ENCODE measurements at regions not wholly inside any gene's neighbourhood (a gene's known extent, or its start where the extent isn't known, plus 50 kb on each side); places are given as distances from the start of the nearest gene placed in this dataset.
A peak's percentile ranks its signal among the peaks of the same experiment; 100 is the strongest.
"Not testable (repeated sequence)": the region's sequence is repeated elsewhere in the genome, so short reads cannot be mapped to it uniquely, and the experiment has no call there.

DNA sequence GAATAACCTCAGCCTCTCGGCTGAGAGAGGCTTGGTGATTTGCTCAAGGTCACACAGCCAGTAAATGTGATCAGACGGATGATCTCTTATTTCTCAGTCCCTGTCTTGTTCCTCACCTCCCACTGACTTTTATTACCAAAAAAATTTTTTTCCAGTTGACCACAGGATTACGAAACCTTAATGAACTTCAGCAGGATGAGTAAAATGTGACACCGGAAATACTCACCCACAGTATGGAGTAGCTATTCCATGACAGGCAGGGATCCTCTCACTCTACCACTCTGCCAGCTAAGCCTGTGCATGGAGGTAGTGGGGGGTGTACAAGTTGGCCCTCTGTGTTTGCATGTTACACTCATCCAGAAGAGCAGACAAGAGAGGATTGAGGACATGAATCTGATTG is 916.4 kb downstream of the UQCRFS1 start:
- no peak for DNase-seq (ENCODE audit: low spot score)

DNA sequence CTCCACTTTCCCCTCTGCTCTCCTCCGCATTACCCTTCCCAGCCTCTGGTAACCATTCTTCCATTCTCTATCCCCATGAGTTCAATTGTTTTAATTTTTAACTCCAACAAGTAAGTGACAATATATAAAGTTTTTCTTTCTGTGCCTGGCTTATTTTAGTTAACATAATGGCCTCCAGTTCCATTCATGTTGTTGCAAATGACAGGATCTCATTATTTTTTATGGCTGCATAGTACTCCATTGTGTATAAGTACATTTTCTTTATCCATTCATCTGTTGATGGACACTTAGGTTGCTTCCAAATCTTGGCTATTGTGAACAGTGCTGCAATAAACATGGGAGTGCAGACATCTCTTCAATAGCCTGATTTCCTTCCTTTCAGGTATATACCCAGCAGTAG is 918.0 kb downstream of the UQCRFS1 start:
- DNase-seq (ENCODE audit: low spot score), result not testable (repeated sequence)

DNA sequence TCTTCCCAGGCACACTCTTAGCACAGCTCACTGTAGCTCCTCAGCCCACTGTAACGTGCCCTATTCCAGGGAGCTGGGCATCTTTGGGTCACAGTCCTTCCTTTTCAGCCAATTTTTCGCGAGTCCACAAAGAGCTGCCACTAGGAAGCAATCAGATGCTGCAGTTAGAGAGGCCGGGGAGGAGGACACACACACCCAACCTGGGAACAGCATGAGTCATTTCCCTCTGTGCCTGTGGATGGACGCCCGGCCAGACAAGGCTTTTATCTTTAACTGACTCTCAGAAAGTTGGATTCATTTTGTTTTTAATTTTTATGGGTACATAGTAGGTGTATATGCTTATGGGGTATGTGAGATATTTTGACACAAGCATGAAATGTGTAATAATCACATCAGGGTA is 918.6 kb downstream of the UQCRFS1 start:
- DNase-seq (ENCODE audit: low spot score), result no peak

DNA sequence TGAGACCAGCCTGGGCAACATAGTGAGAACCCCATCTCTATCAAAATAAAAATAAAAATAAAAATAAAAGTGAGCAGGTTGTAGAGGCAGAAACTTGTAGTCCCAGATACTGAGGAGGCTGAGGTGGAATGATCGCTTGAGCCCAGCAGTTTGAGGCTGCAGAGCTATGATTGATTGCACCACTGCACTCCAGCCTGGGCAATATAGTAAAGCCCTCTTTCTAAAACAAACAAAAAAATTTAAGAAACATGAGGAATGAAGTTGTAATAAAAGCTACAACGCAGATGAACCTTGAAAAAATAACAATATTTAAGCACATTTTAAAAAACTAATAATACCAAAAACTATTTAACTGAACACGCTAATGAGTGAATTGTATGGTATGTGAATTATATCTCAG is 919.3 kb downstream of the UQCRFS1 start:
- no peak for DNase-seq (ENCODE audit: low spot score)

DNA sequence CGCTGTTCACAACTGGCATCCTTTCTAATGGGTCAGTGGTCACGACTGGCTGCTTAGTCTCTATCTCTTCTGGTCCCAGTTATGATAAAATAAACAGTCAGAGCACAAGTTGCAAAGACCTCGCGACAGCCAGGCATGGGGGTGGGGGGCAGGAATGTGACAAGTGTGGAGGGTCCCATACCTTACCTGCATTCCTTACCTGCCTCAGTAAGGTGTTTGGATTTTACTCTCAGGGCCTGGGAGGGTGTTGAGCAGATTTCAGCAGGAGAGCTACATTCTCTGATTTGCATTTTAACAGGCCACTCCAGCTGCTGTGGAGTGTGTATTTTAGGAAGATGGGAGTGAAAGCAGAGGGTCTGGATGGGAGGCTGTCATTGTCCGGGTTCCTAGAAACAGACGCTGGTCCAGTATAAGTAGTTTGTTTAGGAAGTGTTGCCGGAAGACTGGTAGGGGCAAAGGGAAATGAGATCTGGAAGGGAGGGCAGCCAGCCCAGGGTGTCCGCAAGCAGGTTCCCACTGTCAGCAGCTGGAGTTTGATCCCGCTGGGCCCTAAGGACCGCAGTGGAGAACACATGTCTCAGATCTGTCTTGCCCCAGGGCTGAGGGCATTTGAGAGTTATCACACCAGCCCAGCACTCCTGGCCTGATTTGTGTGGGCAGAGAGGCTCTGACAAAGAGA is 920.0 kb downstream of the UQCRFS1 start:
- DNase-seq (ENCODE audit: low spot score), result no peak

DNA sequence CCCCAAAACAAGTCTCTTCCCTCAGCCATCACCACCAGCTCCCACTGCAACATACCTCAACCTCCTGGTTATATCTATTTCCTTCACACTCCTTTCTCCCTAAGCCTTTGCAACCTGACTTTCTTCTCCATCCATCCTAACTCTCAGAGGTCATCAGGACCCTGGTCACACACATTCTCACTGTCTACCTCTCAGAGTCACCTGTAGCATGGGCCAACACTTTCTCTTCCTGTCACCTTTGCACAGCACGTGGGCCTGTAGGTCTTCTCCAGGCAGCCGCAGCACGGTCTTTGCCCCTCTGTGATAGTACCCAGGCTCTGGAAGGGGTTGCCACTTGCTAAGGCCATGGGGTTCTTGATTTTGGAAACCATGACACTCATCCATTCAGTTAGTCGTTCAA is 921.1 kb downstream of the UQCRFS1 start:
- DNase-seq (ENCODE audit: low spot score), result no peak

DNA sequence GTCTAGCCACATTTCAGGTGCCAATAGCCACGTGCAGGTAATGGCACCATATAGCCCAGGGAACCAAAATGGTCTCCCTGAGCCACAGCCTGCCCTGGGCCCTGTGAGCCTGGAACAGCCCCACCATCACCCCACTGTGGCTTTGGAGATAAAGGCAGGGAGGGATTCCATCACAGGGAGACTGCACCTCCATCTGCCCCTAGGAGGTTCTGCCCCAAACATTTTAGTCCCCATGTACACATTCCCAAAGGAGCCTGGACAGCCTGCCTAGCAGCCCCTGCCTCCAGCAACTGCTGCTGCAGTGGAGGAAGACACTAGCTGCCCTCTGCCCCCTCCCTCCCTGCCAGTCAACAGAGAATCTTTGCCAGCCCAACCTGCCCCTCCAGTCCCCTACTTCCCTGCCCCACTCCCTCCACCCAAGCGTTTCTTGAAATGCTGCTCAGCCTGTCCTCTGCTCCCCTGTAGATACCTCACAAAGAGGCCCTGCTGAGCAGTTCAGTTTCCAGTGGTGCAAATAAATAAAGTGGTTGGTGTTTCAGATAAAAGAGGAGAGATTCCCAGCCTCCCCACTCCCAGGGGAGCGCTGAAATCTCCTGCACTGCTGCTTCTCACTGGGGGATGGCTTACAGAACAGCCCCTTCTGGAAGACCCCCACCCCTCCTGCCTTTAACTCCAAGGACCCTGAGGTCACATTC is 921.8 kb downstream of the UQCRFS1 start:
- DNase-seq (ENCODE audit: low spot score), result no peak

DNA sequence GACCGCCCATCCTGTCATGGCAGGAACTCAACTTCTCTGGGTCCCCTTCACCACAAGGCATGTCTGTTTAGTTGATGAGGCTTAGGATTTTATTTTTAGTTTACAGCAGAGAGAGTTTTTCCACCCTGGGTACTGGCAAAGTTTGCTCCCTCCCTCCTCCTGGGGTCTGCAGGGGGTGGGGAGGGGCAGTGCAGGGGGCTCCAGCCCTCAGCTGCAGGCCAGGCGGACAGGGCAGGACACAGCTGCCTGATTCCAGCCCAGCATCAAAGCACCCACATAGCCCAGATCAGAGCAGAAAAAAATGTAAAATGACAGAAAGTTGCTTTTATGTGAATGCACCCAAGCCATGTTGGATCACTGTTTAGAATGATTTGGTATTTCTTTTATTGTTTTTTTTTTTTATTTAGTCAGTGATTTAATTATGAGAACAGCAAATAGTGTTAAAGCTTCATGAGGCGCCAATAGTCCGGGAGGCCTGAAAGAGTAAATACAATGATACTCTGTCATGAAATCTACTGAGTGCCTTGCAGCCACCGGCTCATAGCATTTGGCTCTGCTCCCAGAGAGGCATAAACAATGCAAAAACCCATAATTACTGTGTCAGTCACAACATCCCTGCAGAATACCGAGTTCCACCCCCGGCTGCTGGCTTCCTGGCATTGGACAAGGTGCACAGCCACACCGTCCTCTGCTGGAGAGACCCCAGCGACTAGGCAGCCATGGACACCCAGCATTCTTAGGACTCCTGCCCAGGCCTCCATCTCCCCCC is 923.5 kb downstream of the UQCRFS1 start:
- DNase-seq (ENCODE audit: low spot score), result peak; percentile 74

DNA sequence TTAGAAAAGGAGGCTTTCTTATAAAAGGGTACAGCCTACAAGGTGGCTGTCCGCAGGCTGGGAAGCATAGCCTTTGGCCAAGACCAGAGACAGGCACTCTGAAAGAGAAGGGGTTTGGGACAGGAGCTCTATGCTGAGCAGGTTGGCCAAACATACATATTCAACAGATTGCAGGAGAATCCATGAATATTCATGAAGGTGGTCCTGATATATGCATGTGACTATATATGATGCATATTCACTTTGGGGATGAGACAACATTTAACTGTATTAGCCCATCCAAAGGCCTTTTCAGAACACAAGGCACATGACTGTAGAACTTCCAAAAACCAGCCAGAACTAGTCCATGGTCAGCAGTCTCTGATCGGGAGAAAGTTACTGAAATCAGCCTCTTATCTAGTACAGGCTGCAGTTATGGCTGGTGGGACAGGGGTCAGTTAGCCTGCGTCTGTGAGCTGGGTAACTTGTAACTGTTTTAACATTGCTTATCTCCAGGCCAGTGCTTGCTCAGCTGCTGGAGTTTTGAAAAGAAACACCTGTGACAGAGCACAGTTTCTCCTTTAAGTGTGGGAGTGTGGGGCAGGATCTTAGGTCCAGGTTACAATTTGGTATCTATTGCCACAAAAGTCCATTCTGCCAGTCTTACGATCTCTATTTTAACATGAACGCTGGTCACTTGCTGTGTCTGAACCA is 924.2 kb downstream of the UQCRFS1 start:
- no peak for DNase-seq (ENCODE audit: low spot score)

DNA sequence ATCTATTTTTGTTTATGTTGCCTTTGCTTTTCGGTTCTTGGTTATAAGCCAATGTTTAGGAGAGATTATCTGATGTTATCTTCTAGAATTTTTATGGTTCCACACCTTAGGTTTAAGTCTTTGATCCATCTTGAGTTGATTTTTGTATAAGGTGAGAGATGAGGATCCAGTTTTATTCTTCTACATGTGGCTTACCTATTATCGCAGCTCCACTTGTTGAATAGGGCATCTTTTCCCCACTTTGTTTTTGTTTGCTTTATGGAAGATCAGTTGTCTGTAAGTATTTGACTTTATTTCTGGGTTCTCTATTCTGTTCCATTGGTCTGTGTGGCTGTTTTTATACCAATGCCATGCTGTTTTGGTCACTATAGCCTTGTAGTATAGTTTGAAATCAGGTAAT is 927.0 kb downstream of the UQCRFS1 start:
- no peak for DNase-seq (ENCODE audit: low spot score)

DNA sequence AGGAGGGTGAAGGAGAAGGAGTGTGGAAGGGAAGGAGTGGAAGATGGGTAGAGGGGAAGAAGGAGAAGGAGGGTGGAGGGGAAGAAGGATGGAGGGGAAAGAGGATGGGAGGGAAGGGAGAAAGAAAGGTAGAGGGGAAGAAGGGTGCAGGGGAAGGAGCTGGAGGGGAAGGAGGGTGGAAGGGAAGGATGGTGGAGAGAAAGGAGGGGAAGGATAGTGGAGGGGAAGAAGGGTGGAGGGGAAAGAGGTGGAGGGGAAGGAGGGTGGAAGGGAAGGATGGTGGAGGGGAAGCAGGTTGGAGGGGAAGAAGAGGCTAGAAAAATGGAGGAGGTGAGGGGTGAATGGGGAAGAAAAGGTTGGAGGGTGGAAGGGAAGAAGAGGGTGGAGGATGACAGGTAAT is 927.9 kb downstream of the UQCRFS1 start:
- DNase-seq (ENCODE audit: low spot score), result no peak

DNA sequence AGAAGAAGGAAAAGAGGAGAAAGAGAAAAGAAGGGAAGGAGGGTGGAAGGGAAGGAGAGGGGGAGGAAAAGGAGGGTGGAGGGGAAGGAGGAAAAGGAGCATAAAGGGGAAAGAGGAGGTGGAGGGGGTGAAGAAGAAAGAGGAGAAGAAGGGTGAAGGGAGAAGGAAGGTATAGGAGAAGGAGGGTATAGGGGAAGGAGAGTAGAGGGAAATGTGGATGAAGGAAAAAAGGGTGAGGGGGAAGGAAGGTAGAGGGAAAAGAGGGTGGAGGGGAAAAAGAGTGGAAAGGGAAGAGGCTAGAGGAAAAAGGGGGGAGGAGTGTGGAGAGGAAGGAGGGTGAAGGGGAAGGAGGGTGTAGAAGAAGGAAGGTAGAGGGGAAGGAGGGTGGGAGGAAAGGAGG is 928.6 kb downstream of the UQCRFS1 start:
- no peak for DNase-seq (ENCODE audit: low spot score)

DNA sequence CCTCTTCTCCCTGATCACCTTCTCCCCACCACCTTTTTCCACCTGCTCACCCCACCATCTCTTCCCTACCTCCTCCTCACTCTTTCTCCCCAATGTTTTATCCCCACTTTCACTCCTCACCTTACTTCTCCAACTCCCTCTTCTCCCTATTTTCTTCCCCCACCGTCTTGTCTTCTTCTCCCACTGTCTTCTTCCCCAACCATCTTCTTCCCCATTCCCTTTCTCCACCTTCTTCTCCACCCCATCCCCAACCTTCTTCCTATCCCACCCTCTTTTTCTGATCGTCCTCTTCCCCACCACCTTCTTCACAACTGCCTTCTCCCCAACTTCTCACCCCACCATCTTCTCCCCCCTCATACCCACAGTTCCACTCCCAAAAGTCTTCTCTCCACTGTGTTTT is 929.4 kb downstream of the UQCRFS1 start:
- DNase-seq (ENCODE audit: low spot score), result no peak

DNA sequence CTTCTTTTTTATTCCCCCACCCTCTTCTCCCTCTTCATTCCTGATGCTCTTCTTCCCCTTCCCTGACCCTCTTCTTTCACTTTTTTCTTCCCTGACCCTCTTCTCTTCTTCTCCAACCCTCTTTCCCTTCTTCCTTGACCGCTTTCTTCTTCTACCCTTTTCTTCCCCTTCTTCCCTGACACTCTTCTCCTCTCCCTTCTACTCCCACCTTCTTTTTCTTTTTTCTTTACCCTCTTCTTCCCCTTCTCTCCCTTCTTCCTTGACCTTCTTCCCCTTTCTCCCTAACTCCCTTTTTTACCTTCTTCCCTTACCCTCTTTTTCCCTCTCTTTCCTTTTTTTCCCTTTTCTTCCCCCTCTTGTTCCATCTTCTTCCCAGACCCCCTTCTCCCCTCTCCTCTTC is 931.3 kb downstream of the UQCRFS1 start:
- no peak for DNase-seq (ENCODE audit: low spot score)

DNA sequence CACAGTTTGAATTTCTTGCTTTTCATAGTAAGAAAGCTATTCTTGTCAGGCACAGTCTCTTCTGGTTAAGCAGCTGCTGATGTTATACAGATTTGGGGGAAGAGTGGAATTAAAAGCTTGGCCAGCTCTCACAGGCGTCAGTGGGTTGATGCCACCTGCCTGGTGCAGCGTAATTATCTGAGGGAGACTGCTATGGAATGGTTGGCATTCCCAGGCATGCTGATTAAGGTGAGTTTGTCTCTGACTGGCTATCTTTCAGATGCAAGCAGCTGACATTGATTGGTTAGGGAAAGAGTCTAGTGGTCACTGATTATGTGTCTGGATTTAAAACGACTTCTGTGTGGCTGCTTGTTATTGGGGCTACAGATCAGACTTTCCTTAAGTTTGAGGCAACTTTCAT is 948.4 kb downstream of the UQCRFS1 start:
- DNase-seq (ENCODE audit: low spot score), result no peak

DNA sequence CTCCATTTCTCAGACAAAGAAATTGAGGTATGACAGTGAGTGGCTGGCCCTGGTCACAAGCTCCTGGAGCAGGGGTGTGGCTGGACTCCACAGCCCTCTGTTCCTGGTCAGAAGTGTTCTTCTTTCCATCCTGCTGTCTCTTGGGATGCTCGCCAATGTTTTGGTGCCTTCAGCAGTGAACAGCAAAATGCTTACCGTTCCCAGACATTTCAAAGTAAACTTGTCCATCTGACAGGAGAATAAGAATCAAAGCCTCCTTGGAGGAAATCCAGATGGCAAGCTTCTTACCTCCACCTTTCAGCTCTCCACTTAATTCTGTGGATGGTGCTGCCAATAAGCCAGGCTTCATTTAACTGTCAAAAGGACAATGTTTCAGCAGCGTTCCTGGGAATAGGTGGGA is 954.1 kb downstream of the UQCRFS1 start:
- DNase-seq (ENCODE audit: low spot score), result no peak

DNA sequence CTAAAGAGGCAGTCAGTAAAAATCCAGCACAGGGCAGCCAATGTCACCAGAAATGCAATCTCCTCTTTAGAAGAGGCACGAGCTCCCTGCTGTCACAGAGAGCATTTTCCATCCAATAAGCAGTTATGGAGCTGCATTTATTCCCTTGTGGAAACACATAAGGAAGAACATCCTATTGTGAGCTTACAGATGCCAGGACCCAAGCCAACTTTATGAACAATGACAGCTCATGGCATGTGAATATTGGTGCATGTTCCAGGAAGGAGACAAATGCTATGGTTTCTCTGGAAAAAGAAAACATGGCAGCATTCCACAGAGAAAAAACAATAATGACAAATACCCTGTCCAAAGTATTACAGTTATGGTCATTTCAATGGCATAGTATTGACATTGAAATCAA is 955.6 kb downstream of the UQCRFS1 start:
- DNase-seq (ENCODE audit: low spot score), result no peak

DNA sequence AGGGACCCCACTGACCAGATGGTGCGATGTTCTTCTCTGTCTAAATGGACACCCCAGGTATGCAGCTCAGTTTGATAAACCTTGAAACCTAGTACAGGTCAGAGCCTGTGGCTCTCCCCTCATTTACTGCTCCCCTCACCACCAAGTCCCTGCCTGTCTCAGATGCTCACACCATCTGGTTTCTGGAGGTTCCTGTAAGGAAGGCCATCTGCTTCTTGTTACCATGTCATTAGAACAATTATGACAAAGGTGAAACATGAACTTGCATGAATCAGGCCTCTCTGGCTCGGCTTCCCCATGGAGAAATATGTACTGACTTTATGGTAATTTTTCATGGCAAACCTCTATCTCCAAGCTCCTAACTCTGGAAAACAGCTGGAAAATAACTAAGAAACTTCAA is 965.7 kb downstream of the UQCRFS1 start:
- DNase-seq (ENCODE audit: low spot score), result no peak

DNA sequence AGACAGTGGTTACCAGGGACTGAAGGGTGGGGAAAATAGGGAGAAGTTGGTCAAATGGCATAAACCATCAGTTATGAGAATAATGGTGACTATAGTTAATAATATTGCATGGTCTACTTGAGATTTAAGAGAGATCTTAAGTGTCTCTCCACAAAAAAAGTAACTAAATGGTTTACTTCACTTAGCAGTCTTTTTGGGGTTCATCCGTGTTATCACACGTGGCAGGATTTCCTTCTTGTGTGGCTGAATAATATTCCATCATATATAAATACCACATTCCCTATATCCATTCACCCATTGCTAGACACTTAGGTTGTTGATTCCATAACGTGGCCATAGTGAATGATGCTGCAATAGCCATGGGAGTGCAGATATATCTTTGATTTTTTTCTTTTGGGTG is 967.0 kb downstream of the UQCRFS1 start:
- no peak for DNase-seq (ENCODE audit: low spot score)

DNA sequence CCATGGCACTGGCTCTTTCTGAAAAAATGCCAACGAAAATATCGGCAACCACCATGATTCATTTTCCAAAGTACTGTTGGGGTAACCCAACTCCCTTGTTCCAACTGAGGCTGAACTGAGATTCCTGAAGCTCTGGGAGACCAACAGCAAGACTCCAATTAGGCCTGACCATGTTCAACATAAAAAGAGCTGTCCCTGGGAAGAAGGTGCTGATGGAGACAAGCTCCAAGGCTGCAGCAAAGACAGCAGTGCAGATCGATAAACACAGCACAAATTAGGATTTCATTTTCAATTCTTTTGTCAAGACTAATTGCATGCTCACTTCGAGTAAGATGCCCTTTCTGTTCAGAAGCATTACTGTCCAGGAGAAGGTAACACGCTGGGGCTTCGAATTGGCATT is 968.0 kb downstream of the UQCRFS1 start:
- DNase-seq (ENCODE audit: low spot score), result no peak

DNA sequence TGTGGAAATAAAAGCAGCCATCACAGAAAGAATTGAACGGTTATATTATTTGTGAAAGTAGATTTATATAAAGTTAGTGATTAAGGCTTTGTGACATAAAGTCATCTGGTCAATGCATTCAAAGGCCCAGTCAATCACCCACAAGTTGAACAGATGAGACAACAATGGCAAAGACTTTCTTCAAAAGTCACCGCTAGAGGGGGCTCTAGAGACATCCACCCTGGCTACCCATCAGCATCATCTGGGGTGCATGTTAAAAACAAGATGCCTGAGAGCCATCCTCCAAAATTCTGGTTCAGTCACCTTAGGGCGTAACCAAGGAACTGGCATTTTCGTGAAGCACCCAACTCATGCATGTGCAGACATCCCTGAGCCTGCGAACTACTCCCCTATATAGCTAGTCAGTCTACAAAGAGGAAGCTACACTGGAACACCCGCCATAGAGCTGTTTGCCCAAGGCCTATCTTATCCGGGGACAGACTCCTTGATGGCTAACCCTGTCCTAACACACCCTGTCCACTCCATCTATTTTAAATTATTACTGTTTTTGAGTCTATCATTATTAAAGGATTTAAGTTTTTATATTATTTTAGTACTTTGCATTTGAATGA is 970.5 kb downstream of the UQCRFS1 start:
- DNase-seq (ENCODE audit: low spot score), result peak; percentile 23

DNA sequence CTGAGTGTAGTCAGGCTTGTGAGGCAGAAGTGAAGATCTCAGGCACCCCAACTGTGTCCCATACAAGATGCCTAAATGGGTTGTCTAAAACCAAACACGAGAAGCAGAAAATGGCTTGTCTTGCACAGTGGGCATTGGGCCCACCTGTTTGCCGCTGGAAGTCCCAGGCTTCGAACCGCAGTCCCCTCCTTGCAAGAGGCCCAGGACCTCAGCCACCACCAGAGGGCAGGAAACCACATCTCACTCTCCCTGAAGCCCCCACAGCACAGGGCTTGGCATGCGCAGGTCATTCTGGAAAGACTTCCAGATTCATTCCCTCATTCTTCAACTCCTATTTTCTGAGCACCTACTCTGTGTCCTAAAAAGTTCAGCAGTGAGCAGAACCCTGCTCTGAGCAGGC is 973.7 kb downstream of the UQCRFS1 start:
- DNase-seq (ENCODE audit: low spot score), result no peak

All from putamen (tissue), 1 donor.